ENCODE measurements at regions not wholly inside any gene's neighbourhood (a gene's known extent, or its start where the extent isn't known, plus 50 kb on each side); places are given as distances from the start of the nearest gene placed in this dataset.

DNA sequence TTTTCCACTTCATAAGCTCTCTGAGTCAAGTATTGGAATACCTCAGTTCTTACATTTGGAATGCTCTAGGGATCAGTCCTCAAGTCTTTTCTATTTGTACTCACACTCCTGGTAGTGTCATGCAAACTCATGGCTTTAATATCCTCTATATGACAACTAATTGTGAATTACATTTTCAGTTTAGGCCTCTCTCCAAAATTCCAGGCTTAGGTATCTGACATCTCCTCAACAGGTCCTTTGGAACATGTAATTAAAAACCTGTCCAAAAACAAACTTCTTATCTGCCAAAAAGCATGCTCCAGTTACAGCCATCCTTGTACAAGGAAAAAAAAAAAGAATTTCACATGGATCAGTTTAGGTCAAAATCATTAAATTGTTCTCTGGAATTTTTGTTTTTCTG, 1336.2 kb upstream of the NRXN1 start:
- H3K4me3 ChIP-seq = no peak overlapping the region

DNA sequence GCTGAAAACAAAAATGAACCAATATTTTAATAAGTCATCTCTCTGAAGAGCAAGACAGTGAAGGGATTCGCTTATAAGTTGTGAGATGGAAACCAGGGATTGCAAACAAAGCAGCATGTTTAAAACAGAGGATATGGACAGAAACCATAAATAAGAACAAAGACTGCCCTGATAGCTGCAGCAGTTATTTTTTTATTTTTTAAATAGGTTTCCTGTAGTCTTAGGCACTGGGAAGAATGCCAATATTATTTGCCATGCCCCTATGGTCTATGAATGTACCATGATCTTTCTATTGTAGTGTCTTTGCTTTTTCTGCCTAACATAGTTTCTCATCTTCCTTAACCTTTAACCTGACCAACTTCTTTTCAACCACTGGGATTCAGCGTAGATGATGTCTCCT, 1334.0 kb upstream of the NRXN1 start:
- intact Hi-C loops (cut with DNase I; ENCODE audit: low total_unique reads) = no loop called here
- Histone ChIP-seq H3K4me3 (no peak overlapping the region), H3K9me3 (no peaks in the 10 kb centered on the region), H3K36me3 (no peaks in the 10 kb centered on the region), H3K27me3 (no peaks in the 10 kb centered on the region), H3K4me1 (no peaks in the 10 kb centered on the region), H3K27ac (no peak overlapping the region)
- no peak for DNase-seq
- TF ChIP-seq, protein P1, sequence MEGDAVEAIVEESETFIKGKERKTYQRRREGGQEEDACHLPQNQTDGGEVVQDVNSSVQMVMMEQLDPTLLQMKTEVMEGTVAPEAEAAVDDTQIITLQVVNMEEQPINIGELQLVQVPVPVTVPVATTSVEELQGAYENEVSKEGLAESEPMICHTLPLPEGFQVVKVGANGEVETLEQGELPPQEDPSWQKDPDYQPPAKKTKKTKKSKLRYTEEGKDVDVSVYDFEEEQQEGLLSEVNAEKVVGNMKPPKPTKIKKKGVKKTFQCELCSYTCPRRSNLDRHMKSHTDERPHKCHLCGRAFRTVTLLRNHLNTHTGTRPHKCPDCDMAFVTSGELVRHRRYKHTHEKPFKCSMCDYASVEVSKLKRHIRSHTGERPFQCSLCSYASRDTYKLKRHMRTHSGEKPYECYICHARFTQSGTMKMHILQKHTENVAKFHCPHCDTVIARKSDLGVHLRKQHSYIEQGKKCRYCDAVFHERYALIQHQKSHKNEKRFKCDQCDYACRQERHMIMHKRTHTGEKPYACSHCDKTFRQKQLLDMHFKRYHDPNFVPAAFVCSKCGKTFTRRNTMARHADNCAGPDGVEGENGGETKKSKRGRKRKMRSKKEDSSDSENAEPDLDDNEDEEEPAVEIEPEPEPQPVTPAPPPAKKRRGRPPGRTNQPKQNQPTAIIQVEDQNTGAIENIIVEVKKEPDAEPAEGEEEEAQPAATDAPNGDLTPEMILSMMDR (IDR thresholded peaks at IDR 0.05) = no peak

More for the DNA sequence above, 1336.2 kb upstream of the NRXN1 start:
- Histone ChIP-seq H3K36me3 (no peaks in the 10 kb centered on the region), H3K27me3 (no peaks in the 10 kb centered on the region), H3K9me3 (no peaks in the 10 kb centered on the region), H3K27ac (no peak overlapping the region), H3K4me1 (no peaks in the 10 kb centered on the region)
- no peak for DNase-seq
- TF ChIP-seq, protein P1 (IDR thresholded peaks at IDR 0.05) = no peak
- intact Hi-C loops (cut with DNase I; ENCODE audit: low total_unique reads) = no loop called here

DNA sequence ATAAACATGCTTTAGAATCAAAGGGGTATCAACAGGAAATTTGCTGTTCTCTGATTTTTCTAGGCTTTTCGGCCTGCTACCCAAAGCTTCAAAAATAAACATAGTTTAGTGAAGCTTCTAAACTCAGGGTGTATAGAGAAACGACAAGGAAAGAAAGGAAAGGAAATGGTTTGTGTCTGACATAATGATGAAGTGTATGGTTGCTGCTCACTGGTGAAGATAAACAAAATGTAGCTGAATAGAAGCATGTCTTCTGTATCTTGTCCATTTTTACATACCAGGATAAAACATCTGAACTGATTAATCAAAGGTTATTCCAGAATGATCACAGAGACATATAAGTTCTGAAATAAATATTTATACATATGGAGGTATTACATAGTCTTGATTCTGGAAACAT, 1324.6 kb upstream of the NRXN1 start:
- intact Hi-C loops (cut with DNase I; ENCODE audit: low total_unique reads) = no loop called here
- no peaks in the 10 kb centered on the region for H3K9me3 ChIP-seq
- TF ChIP-seq, protein P1 (IDR thresholded peaks at IDR 0.05) = no peak
- no peaks in the 10 kb centered on the region for H3K27me3 ChIP-seq
- no peak overlapping the region for H3K4me3 ChIP-seq
- H3K36me3 ChIP-seq = no peaks in the 10 kb centered on the region
- H3K27ac ChIP-seq = no peak overlapping the region
- no peaks in the 10 kb centered on the region for H3K4me1 ChIP-seq
- DNase-seq = no peak

DNA sequence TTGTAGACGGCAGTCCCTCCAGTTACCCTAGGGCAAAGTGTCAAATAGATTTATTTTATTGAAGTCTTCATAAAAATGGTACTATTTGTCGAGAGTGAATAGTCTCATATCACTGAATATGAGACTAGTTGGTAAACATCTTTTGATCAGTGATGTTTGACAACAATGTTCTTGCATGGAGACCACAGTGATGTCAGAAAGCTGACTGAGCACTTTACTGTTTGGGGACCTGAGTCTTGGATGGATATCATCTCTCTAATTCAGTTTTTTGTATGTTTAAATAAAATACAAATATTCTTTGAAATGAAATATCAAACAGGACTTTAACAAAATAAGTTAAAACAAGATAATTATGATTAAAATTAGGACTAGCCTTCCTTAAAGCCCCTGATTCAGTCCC, 1315.4 kb upstream of the NRXN1 start:
- Histone ChIP-seq H3K27ac (no peak overlapping the region), H3K27me3 (no peaks in the 10 kb centered on the region), H3K36me3 (no peaks in the 10 kb centered on the region), H3K4me3 (no peak overlapping the region), H3K4me1 (no peaks in the 10 kb centered on the region), H3K9me3 (no peaks in the 10 kb centered on the region)
- intact Hi-C loops (cut with DNase I; ENCODE audit: low total_unique reads) = no loop called here
- no peak for DNase-seq
- TF ChIP-seq, protein P1 (IDR thresholded peaks at IDR 0.05) = no peak

DNA sequence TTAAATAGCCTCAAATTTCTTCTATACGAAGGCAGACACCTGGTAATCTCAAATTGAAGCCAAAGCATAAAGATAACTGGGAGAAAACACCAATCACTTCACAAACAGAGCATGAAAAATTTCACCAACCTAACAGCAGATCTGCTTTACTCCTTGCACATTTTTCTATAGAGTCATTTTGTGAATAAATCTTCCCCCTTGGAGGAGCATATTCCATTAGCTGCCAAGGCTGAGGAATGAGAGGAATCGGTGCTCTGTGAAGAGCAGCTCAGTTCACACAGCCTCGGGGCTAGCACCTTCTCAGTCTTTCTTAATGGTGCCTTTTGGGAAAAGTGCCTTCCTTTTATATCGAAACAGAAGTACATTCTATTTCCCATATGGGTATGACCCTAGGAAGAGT, 1313.7 kb upstream of the NRXN1 start:
- intact Hi-C loops (cut with DNase I; ENCODE audit: low total_unique reads) = no loop called here
- Histone ChIP-seq H3K4me1 (no peaks in the 10 kb centered on the region), H3K9me3 (no peaks in the 10 kb centered on the region), H3K27me3 (no peaks in the 10 kb centered on the region), H3K27ac (no peak overlapping the region), H3K36me3 (no peaks in the 10 kb centered on the region), H3K4me3 (no peak overlapping the region)
- TF ChIP-seq, protein P1 (IDR thresholded peaks at IDR 0.05) = no peak
- DNase-seq = no peak

DNA sequence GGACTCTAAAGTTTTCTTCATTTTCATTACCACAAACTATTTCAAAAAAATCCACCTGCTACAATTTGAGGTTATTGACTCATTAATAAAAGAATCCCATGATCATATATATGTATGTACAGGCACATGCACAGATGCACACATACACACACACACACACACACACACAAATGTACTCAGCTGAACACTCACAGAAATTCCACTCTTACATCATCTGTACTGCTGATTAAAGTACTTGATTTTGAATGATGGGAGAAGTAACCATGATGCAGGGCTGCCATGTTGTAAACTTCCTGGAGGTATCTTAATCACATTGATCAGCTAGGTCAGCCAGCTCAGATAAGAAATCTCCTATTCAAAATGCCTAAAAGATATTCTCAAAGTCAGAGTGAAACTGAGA, 1313.2 kb upstream of the NRXN1 start:
- no peak overlapping the region for H3K27ac ChIP-seq
- H3K4me1 ChIP-seq = no peaks in the 10 kb centered on the region
- DNase-seq = no peak
- no peaks in the 10 kb centered on the region for H3K36me3 ChIP-seq
- H3K9me3 ChIP-seq = no peaks in the 10 kb centered on the region
- no peak overlapping the region for H3K4me3 ChIP-seq
- intact Hi-C loops (cut with DNase I; ENCODE audit: low total_unique reads) = no loop called here
- TF ChIP-seq, protein P1 (IDR thresholded peaks at IDR 0.05) = no peak
- H3K27me3 ChIP-seq = no peaks in the 10 kb centered on the region
